Osteoblast (primary cell): ENCODE measurements at regions not wholly inside any gene's neighbourhood (a gene's known extent, or its start where the extent isn't known, plus 50 kb on each side); places are given as distances from the start of the nearest gene placed in this dataset.

Experiments used
- DNase-seq: peaks from one replicate; pipeline ENCODE4 v3.0.0; 2011; ENCODE audit warnings: low spot score, mixed read lengths; ENCODE audit not compliant: insufficient read length; ENCODE audit errors: missing footprints
- H2AFZ ChIP-seq: 2 replicates; pipeline ENCODE4 v1.6.0; 2011; ENCODE audit warnings: mild to moderate bottlenecking, low read length
- H3K27ac ChIP-seq: 2 replicates; pipeline ENCODE4 v1.5.1; 2011; ENCODE audit warnings: mild to moderate bottlenecking, low read depth, low read length, moderate library complexity
- H3K27me3 ChIP-seq: 2 replicates; pipeline ENCODE4 v1.6.0; 2012; ENCODE audit warnings: mild to moderate bottlenecking, control low read depth, inconsistent platforms, low read length, moderate library complexity; ENCODE audit not compliant: insufficient read depth
- H3K36me3 ChIP-seq: 2 replicates; pipeline ENCODE4 v1.5.1; 2011; ENCODE audit warnings: mild to moderate bottlenecking, low read length, control low read depth, moderate library complexity; ENCODE audit not compliant: insufficient read depth
- H3K4me1 ChIP-seq: 2 replicates; pipeline ENCODE4 v1.5.1; 2011; ENCODE audit warnings: mild to moderate bottlenecking, low read length, control low read depth, moderate library complexity; ENCODE audit not compliant: insufficient read depth
- H3K4me2 ChIP-seq: 2 replicates; pipeline ENCODE4 v1.6.0; 2011; ENCODE audit warnings: mild to moderate bottlenecking, low read length; ENCODE audit not compliant: insufficient read depth
- H3K4me3 ChIP-seq: fragments of 200-600 bp; sonication (generic); 3 replicates; pipeline ENCODE4 v1.5.1; 2012; ENCODE audit warnings: mild to moderate bottlenecking, low read length, inconsistent platforms; ENCODE audit not compliant: insufficient read depth
- H3K79me2 ChIP-seq: 2 replicates; pipeline ENCODE4 v1.6.0; 2012; ENCODE audit warnings: mild to moderate bottlenecking, low read length, control low read depth, inconsistent platforms; ENCODE audit not compliant: insufficient read depth
- H3K9me3 ChIP-seq: 2 replicates; pipeline ENCODE4 v1.5.1; 2011; ENCODE audit warnings: low read depth, low read length, control low read depth
- H4K20me1 ChIP-seq: 2 replicates; pipeline ENCODE4 v1.6.0; 2012; ENCODE audit warnings: mild to moderate bottlenecking, low read length, control low read depth; ENCODE audit not compliant: insufficient read depth
- CTCF ChIP-seq: IDR thresholded peaks from 2 replicates; pipeline ENCODE4 v1.5.1; 2011; ENCODE audit warnings: mild to moderate bottlenecking, low read depth, low read length, moderate library complexity; ENCODE audit errors: extremely low read depth

- Histone ChIP-seq H3K79me2 (no peaks in the 10 kb centered on the region), H3K4me1 (peaks cover 5% of the 10 kb centered on the region), H3K9me3 (no peaks in the 10 kb centered on the region), H3K27me3 (no peaks in the 10 kb centered on the region), H3K27ac (no peak overlapping the region), H4K20me1 (no peaks in the 10 kb centered on the region), H3K4me3 (no peak overlapping the region), H3K36me3 (no peaks in the 10 kb centered on the region), H2AFZ (no peak overlapping the region), H3K4me2 (no peak overlapping the region)
- no peak for TF ChIP-seq CTCF
- no peak for DNase-seq
Measured at GRCh38 chr3:72052841-72053409, 268.0 kb upstream of the PROK2 start.

GRCh38 chr3:72050771-72051170 is 265.8 kb upstream of the PROK2 start:
- no peaks in the 10 kb centered on the region for H4K20me1 ChIP-seq
- H3K9me3 ChIP-seq = no peaks in the 10 kb centered on the region
- peaks cover 5% of the 10 kb centered on the region for H3K4me1 ChIP-seq
- H3K4me2 ChIP-seq = no peak overlapping the region
- no peak for TF ChIP-seq CTCF
- no peaks in the 10 kb centered on the region for H3K79me2 ChIP-seq
- H3K36me3 ChIP-seq = no peaks in the 10 kb centered on the region
- no peak overlapping the region for H2AFZ ChIP-seq
- no peak for DNase-seq
- no peak overlapping the region for H3K4me3 ChIP-seq
- H3K27ac ChIP-seq = no peak overlapping the region
- H3K27me3 ChIP-seq = no peaks in the 10 kb centered on the region

- H3K9me3 ChIP-seq = no peaks in the 10 kb centered on the region
- H4K20me1 ChIP-seq = no peaks in the 10 kb centered on the region
- H3K27me3 ChIP-seq = no peaks in the 10 kb centered on the region
- no peak for DNase-seq
- no peaks in the 10 kb centered on the region for H3K79me2 ChIP-seq
- H3K27ac ChIP-seq = no peak overlapping the region
- H3K4me1 ChIP-seq = peaks cover 4% of the 10 kb centered on the region
- H3K4me3 ChIP-seq = no peak overlapping the region
- H3K36me3 ChIP-seq = no peaks in the 10 kb centered on the region
- TF ChIP-seq CTCF = no peak
- no peak overlapping the region for H3K4me2 ChIP-seq
- H2AFZ ChIP-seq = no peak overlapping the region
Measured at GRCh38 chr3:72050048-72050632, 265.2 kb upstream of the PROK2 start.

- H3K9me3 ChIP-seq = no peaks in the 10 kb centered on the region
- no peaks in the 10 kb centered on the region for H3K4me1 ChIP-seq
- DNase-seq = no peak
- H3K27ac ChIP-seq = no peak overlapping the region
- TF ChIP-seq CTCF = no peak
- H3K4me3 ChIP-seq = no peak overlapping the region
- no peak overlapping the region for H2AFZ ChIP-seq
- H4K20me1 ChIP-seq = no peaks in the 10 kb centered on the region
- H3K36me3 ChIP-seq = no peaks in the 10 kb centered on the region
- H3K79me2 ChIP-seq = no peaks in the 10 kb centered on the region
- H3K27me3 ChIP-seq = no peaks in the 10 kb centered on the region
- H3K4me2 ChIP-seq = no peak overlapping the region
Measured at GRCh38 chr3:72049300-72049699, 264.4 kb upstream of the PROK2 start.
